ENCODE measurements at regions not wholly inside any gene's neighbourhood (a gene's known extent, or its start where the extent isn't known, plus 50 kb on each side); places are given as distances from the start of the nearest gene placed in this dataset.
"Not testable (repeated sequence)": the region's sequence is repeated elsewhere in the genome, so short reads cannot be mapped to it uniquely, and the experiment has no call there.

GRCh38 chr5:34096033-34096432 is 53.0 kb upstream of the C1QTNF3 start:
- not testable (repeated sequence) for H3K9me3 ChIP-seq (ENCODE audit: control insufficient read depth in 4 of 4, insufficient read depth in 3 of 4, low read length in 3 of 4); H3K4me1 ChIP-seq (ENCODE audit: control insufficient read depth in 5 of 5, insufficient read depth in 5 of 5, low read length in 5 of 5); H3K36me3 ChIP-seq (ENCODE audit: control insufficient read depth in 4 of 4, insufficient read depth in 4 of 4, low read length in 4 of 4); H3K27me3 ChIP-seq (ENCODE audit: control insufficient read depth in 3 of 3, insufficient read depth in 3 of 3, low read length in 2 of 3); H3K4me3 ChIP-seq; H3K9ac ChIP-seq (ENCODE audit: insufficient read depth in 1 of 2, low read length in 2 of 2); ATAC-seq (ENCODE audit: insufficient read depth, low FRiP score); DNase-seq; H3K27ac ChIP-seq (ENCODE audit: low read depth in 1 of 2, low read length in 1 of 2)
- WGBS, 2 donors = no CpG with 5 or more reads among the region's 2 CpGs

GRCh38 chr5:34099891-34100290 is 56.9 kb upstream of the C1QTNF3 start:
- ATAC-seq (ENCODE audit: insufficient read depth, low FRiP score) = not testable (repeated sequence)

GRCh38 chr5:34101567-34101966 is 58.6 kb upstream of the C1QTNF3 start:
- not testable (repeated sequence) for H3K27ac ChIP-seq (ENCODE audit: low read depth in 1 of 2, low read length in 1 of 2); H3K9me3 ChIP-seq (ENCODE audit: control insufficient read depth in 4 of 4, insufficient read depth in 3 of 4, low read length in 3 of 4); H3K27me3 ChIP-seq (ENCODE audit: control insufficient read depth in 3 of 3, insufficient read depth in 3 of 3, low read length in 2 of 3); ATAC-seq (ENCODE audit: insufficient read depth, low FRiP score); H3K4me1 ChIP-seq (ENCODE audit: control insufficient read depth in 5 of 5, insufficient read depth in 5 of 5, low read length in 5 of 5); H3K9ac ChIP-seq (ENCODE audit: insufficient read depth in 1 of 2, low read length in 2 of 2); H3K4me3 ChIP-seq; DNase-seq; H3K36me3 ChIP-seq (ENCODE audit: control insufficient read depth in 4 of 4, insufficient read depth in 4 of 4, low read length in 4 of 4)

More at GRCh38 chr5:34099891-34100290, 56.9 kb upstream of the C1QTNF3 start:
- H3K27me3 ChIP-seq (ENCODE audit: control insufficient read depth in 3 of 3, insufficient read depth in 3 of 3, low read length in 2 of 3); H3K9me3 ChIP-seq (ENCODE audit: control insufficient read depth in 4 of 4, insufficient read depth in 3 of 4, low read length in 3 of 4); H3K4me1 ChIP-seq (ENCODE audit: control insufficient read depth in 5 of 5, insufficient read depth in 5 of 5, low read length in 5 of 5); DNase-seq; H3K36me3 ChIP-seq (ENCODE audit: control insufficient read depth in 4 of 4, insufficient read depth in 4 of 4, low read length in 4 of 4); H3K27ac ChIP-seq (ENCODE audit: low read depth in 1 of 2, low read length in 1 of 2); H3K9ac ChIP-seq (ENCODE audit: insufficient read depth in 1 of 2, low read length in 2 of 2); H3K4me3 ChIP-seq: not testable (repeated sequence)
- 97 to 100% methylated on average over 1 to 2 of the region's 3 CpGs for WGBS, 2 donors

- H3K27ac ChIP-seq (ENCODE audit: low read depth in 1 of 2, low read length in 1 of 2); H3K36me3 ChIP-seq (ENCODE audit: control insufficient read depth in 4 of 4, insufficient read depth in 4 of 4, low read length in 4 of 4); H3K9me3 ChIP-seq (ENCODE audit: control insufficient read depth in 4 of 4, insufficient read depth in 3 of 4, low read length in 3 of 4); DNase-seq; H3K9ac ChIP-seq (ENCODE audit: insufficient read depth in 1 of 2, low read length in 2 of 2); H3K27me3 ChIP-seq (ENCODE audit: control insufficient read depth in 3 of 3, insufficient read depth in 3 of 3, low read length in 2 of 3); H3K4me1 ChIP-seq (ENCODE audit: control insufficient read depth in 5 of 5, insufficient read depth in 5 of 5, low read length in 5 of 5); H3K4me3 ChIP-seq; ATAC-seq (ENCODE audit: insufficient read depth, low FRiP score): not testable (repeated sequence)
- 90% methylated on average over 1 of the region's 2 CpGs; no CpG with 5 or more reads in 1 of the 2 donors for whole genome bisulfite sequencing, 2 donors
These were observed 65.9 kb upstream of the C1QTNF3 start for GRCh38 chr5:34108897-34109296.

GRCh38 chr5:34124280-34124679 is 81.3 kb upstream of the C1QTNF3 start:
- 95 to 96% methylated on average over 3 of the region's 3 CpGs for WGBS, 2 donors
- not testable (repeated sequence) for DNase-seq; ATAC-seq (ENCODE audit: insufficient read depth, low FRiP score)

GRCh38 chr5:34125354-34125753 is 82.3 kb upstream of the C1QTNF3 start:
- not testable (repeated sequence) for H3K4me3 ChIP-seq

More at GRCh38 chr5:34124280-34124679, 81.3 kb upstream of the C1QTNF3 start:
- H3K4me3 ChIP-seq; H3K36me3 ChIP-seq (ENCODE audit: control insufficient read depth in 4 of 4, insufficient read depth in 4 of 4, low read length in 4 of 4); H3K9me3 ChIP-seq (ENCODE audit: control insufficient read depth in 4 of 4, insufficient read depth in 3 of 4, low read length in 3 of 4); H3K27me3 ChIP-seq (ENCODE audit: control insufficient read depth in 3 of 3, insufficient read depth in 3 of 3, low read length in 2 of 3); H3K4me1 ChIP-seq (ENCODE audit: control insufficient read depth in 5 of 5, insufficient read depth in 5 of 5, low read length in 5 of 5); H3K9ac ChIP-seq (ENCODE audit: insufficient read depth in 1 of 2, low read length in 2 of 2); H3K27ac ChIP-seq (ENCODE audit: low read depth in 1 of 2, low read length in 1 of 2): not testable (repeated sequence)

GRCh38 chr5:34126741-34127140 is 83.7 kb upstream of the C1QTNF3 start:
- not testable (repeated sequence) for ATAC-seq (ENCODE audit: insufficient read depth, low FRiP score); DNase-seq; H3K9ac ChIP-seq (ENCODE audit: insufficient read depth in 1 of 2, low read length in 2 of 2); H3K4me3 ChIP-seq; H3K4me1 ChIP-seq (ENCODE audit: control insufficient read depth in 5 of 5, insufficient read depth in 5 of 5, low read length in 5 of 5); H3K27me3 ChIP-seq (ENCODE audit: control insufficient read depth in 3 of 3, insufficient read depth in 3 of 3, low read length in 2 of 3); H3K36me3 ChIP-seq (ENCODE audit: control insufficient read depth in 4 of 4, insufficient read depth in 4 of 4, low read length in 4 of 4); H3K27ac ChIP-seq (ENCODE audit: low read depth in 1 of 2, low read length in 1 of 2); H3K9me3 ChIP-seq (ENCODE audit: control insufficient read depth in 4 of 4, insufficient read depth in 3 of 4, low read length in 3 of 4)
- WGBS, 2 donors = 95 to 98% methylated on average over 3 of the region's 3 CpGs

More at GRCh38 chr5:34125354-34125753, 82.3 kb upstream of the C1QTNF3 start:
- not testable (repeated sequence) for H3K36me3 ChIP-seq (ENCODE audit: control insufficient read depth in 4 of 4, insufficient read depth in 4 of 4, low read length in 4 of 4); ATAC-seq (ENCODE audit: insufficient read depth, low FRiP score); H3K9ac ChIP-seq (ENCODE audit: insufficient read depth in 1 of 2, low read length in 2 of 2); H3K27me3 ChIP-seq (ENCODE audit: control insufficient read depth in 3 of 3, insufficient read depth in 3 of 3, low read length in 2 of 3); H3K9me3 ChIP-seq (ENCODE audit: control insufficient read depth in 4 of 4, insufficient read depth in 3 of 4, low read length in 3 of 4); DNase-seq; H3K27ac ChIP-seq (ENCODE audit: low read depth in 1 of 2, low read length in 1 of 2); H3K4me1 ChIP-seq (ENCODE audit: control insufficient read depth in 5 of 5, insufficient read depth in 5 of 5, low read length in 5 of 5)
- WGBS, 2 donors = 90 to 92% methylated on average over 3 of the region's 3 CpGs

GRCh38 chr5:34127818-34128217 is 84.8 kb upstream of the C1QTNF3 start:
- not testable (repeated sequence) for DNase-seq; H3K9me3 ChIP-seq (ENCODE audit: control insufficient read depth in 4 of 4, insufficient read depth in 3 of 4, low read length in 3 of 4); H3K4me1 ChIP-seq (ENCODE audit: control insufficient read depth in 5 of 5, insufficient read depth in 5 of 5, low read length in 5 of 5); H3K27me3 ChIP-seq (ENCODE audit: control insufficient read depth in 3 of 3, insufficient read depth in 3 of 3, low read length in 2 of 3); H3K4me3 ChIP-seq; H3K9ac ChIP-seq (ENCODE audit: insufficient read depth in 1 of 2, low read length in 2 of 2); H3K36me3 ChIP-seq (ENCODE audit: control insufficient read depth in 4 of 4, insufficient read depth in 4 of 4, low read length in 4 of 4); ATAC-seq (ENCODE audit: insufficient read depth, low FRiP score); H3K27ac ChIP-seq (ENCODE audit: low read depth in 1 of 2, low read length in 1 of 2)
- 98 to 100% methylated on average over 3 of the region's 3 CpGs for WGBS, 2 donors

GRCh38 chr5:34128890-34129289 is 85.9 kb upstream of the C1QTNF3 start:
- H3K36me3 ChIP-seq (ENCODE audit: control insufficient read depth in 4 of 4, insufficient read depth in 4 of 4, low read length in 4 of 4); H3K4me3 ChIP-seq; ATAC-seq (ENCODE audit: insufficient read depth, low FRiP score); H3K9ac ChIP-seq (ENCODE audit: insufficient read depth in 1 of 2, low read length in 2 of 2); DNase-seq; H3K9me3 ChIP-seq (ENCODE audit: control insufficient read depth in 4 of 4, insufficient read depth in 3 of 4, low read length in 3 of 4); H3K27me3 ChIP-seq (ENCODE audit: control insufficient read depth in 3 of 3, insufficient read depth in 3 of 3, low read length in 2 of 3); H3K27ac ChIP-seq (ENCODE audit: low read depth in 1 of 2, low read length in 1 of 2); H3K4me1 ChIP-seq (ENCODE audit: control insufficient read depth in 5 of 5, insufficient read depth in 5 of 5, low read length in 5 of 5): not testable (repeated sequence)

All from lung (tissue), 9 donors.